ENCODE measurements at regions not wholly inside any gene's neighbourhood (a gene's known extent, or its start where the extent isn't known, plus 50 kb on each side); places are given as distances from the start of the nearest gene placed in this dataset.

- TF ChIP-seq POLR2A (IDR thresholded peaks at IDR 0.05), result no peak
- TF ChIP-seq CTCF (IDR thresholded peaks at IDR 0.05), result no peak
Measured at GRCh38 chr4:14340321-14340720, 662.0 kb upstream of the CPEB2 start.

All from tibial nerve (tissue), 3 donors.